ENCODE measurements at regions not wholly inside any gene's neighbourhood (a gene's known extent, or its start where the extent isn't known, plus 50 kb on each side); places are given as distances from the start of the nearest gene placed in this dataset.

GRCh38 chr3:59418836-59419235, 369.0 kb upstream of the CFAP20DC start:
- DNase-seq (ENCODE audit: low read depth), result no peak

DNA sequence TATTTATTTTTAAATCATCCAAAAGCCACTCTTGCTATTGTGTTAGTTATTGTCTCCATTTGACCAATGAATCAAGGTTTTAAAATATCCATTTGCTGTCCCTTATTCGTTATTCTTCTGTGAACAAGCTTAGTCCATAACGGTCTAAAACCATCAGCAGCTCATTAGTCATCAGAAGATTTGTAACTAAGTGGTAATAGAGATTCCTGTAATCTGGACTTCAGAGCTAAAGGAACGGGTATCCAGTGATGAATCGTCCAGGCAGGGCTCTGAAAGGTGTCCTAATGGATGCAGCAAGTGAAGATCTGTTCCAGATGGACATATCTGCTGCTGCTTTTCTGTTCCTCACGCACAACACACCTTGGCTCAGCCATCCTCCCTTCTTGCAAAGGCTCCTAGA, 362.7 kb upstream of the CFAP20DC start:
- DNase-seq (ENCODE audit: low read depth), result no peak

DNA sequence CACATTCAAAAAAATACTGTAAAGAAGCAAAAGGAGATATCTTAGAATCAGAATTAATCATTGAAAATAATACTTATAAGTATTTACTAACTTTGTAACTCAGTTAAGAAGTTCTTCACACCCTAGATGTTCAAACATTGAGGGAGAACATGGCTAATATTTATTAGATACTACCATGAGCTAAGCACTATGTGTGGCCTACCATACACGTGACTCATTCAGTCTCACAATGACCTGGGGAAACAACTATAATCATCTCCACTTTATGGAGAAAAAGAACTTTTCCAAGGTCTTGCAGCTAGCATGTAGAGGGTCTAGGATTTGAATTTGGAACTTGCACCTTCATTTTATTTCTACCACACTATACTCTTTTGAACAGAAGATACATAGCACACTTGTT, 361.9 kb upstream of the CFAP20DC start:
- no peak for DNase-seq (ENCODE audit: low read depth)

DNA sequence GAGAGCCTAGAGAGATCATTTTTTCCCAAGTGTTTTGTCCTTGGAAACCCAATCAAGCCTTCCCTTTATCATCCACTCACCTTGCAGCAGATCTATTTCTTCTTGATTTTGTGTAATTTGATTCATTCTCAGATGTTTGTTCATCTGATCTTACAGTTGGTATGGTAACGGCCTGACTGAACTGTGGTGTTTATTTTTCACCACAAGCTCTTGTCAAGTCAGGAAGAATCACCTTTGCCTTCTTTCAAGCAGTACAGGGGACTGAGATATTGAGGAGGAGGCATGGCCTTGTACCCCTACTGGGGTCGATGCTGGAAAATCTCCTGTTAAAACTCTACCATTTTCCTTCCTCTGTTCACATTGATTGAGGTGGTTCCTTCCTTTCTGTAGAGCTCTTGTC, 361.4 kb upstream of the CFAP20DC start:
- DNase-seq (ENCODE audit: low read depth), result no peak

DNA sequence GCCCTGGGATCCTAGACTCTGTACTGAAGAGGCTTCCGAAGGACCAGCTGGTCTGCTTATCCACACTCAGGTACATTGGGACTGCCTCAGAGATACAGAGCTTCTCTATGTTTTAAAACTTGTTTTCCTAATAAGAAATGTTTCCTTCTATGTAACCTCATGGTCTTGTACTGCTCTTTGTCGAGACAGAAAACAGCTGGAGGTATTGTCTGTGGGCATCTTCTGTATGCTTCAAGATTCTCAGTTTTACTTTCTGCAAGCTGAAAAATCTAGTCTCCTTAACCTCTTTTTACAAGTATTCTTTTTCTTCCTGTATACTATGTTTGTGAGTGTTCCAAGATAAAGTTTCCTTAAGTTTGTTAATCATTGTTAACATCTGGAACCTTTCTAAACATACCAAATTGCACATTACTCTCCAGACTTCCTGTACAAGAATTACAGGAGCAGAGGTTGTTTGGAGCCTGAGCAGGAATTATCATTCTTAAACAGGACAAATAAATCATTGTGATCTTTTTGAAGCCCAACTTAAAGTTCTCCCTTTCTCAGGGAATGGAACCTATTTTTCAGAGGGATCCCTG, 358.3 kb upstream of the CFAP20DC start:
- no peak for DNase-seq (ENCODE audit: low read depth)

- no peak for DNase-seq (ENCODE audit: low read depth)
Observed at GRCh38 chr3:59407425-59407824, 357.6 kb upstream of the CFAP20DC start.

- DNase-seq (ENCODE audit: low read depth), result no peak
Observed at GRCh38 chr3:59406943-59407342, 357.1 kb upstream of the CFAP20DC start.

DNA sequence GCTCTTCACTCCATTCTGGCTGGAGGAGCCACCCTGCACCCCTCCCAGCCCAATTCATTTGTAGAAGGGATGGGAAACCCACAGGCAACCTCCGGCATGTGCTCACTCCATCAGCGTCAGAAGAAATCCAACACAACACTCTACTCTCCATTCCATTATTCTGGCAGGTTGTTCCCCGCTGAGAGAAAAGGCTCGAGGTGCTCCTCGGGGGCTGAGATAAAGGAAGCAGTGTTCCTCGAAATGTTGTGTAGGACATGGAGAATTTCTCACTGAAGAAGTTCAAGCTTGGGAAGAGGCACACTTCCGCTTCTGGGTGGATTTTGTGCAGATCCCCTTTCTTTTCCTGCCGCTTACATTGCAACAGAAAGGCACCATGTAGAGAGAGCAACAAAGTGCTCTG, 355.0 kb upstream of the CFAP20DC start:
- DNase-seq (ENCODE audit: low read depth), result no peak

- DNase-seq (ENCODE audit: low read depth), result no peak
Observed at GRCh38 chr3:59404064-59404463, 354.2 kb upstream of the CFAP20DC start.

- no peak for DNase-seq (ENCODE audit: low read depth)
Observed at GRCh38 chr3:59401924-59402323, 352.1 kb upstream of the CFAP20DC start.

DNA sequence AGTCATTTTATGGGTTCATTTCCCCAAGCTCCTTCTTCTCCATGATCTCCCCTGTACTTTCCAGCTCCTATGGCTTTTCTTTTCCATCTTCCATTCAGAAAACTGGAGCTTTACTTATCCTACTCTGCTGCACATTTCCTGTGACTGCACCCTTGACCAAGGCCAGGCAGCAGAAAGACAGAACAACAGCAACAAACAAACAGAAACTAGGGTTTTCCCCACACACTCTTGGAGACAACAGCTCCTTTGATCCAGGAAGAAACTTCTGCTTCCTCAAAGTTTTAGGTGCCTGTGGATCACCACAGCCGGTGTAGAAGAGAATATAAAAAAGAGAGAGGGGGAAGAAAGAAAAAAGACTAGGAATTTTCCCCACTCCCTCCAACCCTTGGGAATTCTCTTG, 342.3 kb upstream of the CFAP20DC start:
- DNase-seq (ENCODE audit: low read depth), result no peak

GRCh38 chr3:59391131-59391530, 341.3 kb upstream of the CFAP20DC start:
- no peak for DNase-seq (ENCODE audit: low read depth)

- peak; percentile 19 for DNase-seq (ENCODE audit: low read depth)
Observed at GRCh38 chr3:59388555-59389270, 338.9 kb upstream of the CFAP20DC start.

DNA sequence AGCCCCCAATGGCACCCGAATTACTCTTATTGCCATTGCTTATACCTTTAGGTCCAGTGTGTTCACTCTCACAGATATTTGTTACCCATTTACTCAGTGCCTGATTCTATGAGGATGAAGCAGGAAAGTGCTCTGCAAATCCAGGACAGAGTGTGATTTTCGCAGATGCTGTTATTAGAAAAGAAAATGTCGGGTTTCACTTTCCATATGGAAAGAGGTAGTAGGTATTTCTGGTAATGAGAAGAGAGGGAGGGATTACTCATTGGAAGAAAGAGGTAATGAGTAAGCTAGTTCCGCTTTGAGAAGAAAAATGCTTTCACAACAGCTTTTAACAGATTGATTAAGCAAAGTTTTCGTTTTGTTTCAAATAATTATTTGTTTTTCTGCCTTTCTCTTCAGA, 336.3 kb upstream of the CFAP20DC start:
- DNase-seq (ENCODE audit: low read depth), result no peak

- no peak for DNase-seq (ENCODE audit: low read depth)
Observed at GRCh38 chr3:59385547-59385946, 335.7 kb upstream of the CFAP20DC start.

DNA sequence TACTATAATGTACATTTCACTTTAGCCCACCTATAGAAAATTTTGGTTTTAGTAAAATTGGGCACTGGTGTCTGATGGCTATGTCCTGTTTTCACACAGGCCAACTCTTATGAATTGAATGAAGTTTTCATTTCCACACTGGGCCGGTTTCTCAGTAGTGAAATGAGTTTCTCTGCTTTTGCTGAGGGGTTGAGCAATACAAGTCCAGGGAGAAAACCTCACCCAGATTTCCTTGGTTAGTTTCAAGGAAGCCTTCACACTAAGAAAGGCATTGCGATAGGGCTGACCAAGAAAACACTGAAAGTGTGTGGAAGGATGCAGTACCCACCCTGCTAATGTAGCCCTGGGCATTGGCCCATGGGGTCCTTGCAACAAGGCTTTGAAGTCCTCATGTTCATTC, 331.5 kb upstream of the CFAP20DC start:
- DNase-seq (ENCODE audit: low read depth), result no peak

- no peak for DNase-seq (ENCODE audit: low read depth)
Observed at GRCh38 chr3:59380146-59380545, 330.3 kb upstream of the CFAP20DC start.

DNA sequence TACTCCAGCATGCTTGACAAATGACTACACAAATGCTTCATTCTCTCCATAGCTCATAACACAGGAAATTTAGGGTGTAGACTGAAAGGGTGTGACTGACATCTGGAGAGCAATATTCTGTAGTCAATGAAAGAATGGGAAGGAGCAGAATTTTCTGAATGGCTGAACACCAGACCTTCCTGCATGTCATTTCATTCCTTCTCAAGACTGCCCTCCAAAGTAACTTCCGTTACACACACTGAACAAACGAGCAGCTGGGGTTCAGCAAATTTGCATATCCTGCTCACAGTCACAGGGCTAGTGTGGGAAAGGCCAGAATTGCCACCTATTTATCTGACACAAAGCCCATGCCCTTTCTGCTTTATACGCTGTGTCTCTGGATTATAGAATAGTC, 325.0 kb upstream of the CFAP20DC start:
- no peak for DNase-seq (ENCODE audit: low read depth)

DNA sequence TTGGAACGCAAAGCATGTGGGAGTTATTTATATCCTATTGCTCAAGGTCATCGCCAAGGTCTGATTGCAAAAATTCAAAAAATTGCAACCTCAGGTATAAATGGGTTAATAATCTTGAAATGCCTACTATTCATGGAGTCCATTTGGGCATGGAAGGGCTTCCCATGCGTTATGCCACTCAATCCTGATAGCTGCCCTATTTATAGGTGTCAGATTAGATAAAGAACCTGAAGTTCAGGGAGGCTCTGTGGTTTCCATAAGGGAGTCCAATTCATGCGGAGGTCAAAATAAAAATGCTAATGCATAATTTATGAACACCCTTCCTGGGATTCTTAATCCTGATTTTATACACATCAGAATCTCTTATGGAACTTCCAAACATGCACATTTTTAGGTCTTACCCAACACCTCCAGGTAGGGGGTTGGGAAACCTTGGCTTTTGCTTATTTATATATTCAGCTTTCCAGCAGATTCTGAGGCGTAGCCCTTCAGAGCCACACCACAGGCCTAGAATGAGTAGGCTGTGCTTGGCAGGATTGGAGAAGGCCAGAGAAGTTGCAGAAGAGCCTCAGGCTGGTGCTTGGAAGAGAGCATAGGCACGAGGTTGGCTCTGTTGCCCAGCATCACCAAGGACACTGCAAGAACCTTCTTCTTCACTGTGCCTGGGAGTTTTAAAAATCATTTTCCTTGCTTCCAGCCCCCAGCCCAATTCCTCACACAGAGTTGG, 324.4 kb upstream of the CFAP20DC start:
- no peak for DNase-seq (ENCODE audit: low read depth)

- DNase-seq (ENCODE audit: low read depth), result no peak
Observed at GRCh38 chr3:59372346-59372745, 322.5 kb upstream of the CFAP20DC start.

DNA sequence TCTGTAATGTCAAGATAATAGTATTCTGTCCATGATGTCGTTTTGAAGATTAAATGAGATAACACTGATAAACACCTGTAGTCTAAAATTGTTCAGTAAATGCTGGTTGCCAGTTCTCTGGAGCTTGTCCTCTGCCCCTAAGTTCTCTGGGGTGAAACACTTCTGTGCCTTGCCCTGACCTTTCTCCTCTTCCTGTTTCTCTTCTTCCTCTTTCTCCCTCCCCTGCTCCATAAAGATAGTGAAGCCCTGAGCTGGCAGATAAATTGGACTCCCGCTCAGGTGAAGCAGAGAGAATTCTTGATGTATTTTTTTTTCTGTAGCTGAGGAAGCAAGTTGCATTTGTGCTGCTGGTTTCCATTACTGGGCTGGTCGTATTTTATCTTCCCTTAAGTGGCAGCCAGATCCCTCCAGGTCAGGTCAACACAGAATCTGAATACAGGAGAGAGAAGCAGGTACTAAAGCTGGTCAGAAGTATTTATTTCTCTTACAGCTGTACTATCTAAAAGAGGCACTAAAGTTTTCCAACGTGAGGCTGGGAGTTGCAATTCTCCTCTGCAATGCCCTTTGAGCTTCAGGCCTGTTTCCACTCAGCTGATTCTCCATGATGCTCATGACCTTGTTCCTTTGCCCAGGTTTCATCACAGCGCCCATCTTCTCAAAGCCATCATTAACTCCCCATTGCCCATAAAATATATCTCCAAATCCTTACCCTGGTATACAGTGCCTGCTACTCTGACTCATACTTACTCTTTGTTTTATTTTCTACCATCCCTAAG, 319.3 kb upstream of the CFAP20DC start:
- DNase-seq (ENCODE audit: low read depth), result no peak

GRCh38 chr3:59367150-59367549, 317.3 kb upstream of the CFAP20DC start:
- DNase-seq (ENCODE audit: low read depth), result peak; percentile 36
